ENCODE measurements at regions not wholly inside any gene's neighbourhood (a gene's known extent, or its start where the extent isn't known, plus 50 kb on each side); places are given as distances from the start of the nearest gene placed in this dataset.

DNA sequence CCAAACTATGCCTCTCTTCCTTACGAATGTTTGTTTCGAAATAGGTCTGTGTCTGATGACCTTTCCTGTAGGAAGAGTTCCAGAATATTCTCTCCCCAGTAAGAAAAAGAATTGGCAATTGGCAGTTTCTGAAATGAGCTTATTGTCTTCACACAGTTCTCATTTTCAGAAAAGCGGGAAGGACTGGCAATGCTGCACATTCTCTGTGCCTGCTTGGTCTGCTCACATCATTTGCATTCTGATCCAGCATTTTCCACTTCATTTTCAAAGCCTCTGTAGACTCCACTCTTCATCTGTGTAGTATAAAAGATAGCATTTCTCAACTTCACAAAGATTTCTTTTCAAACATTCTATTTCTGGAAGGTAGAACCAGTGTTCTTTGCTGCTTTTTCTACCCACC is 120.6 kb upstream of the CCDC112 start:
- Histone ChIP-seq H3K36me3 (ENCODE audit: control insufficient read depth in 2 of 2, insufficient read depth in 2 of 2, low read length in 1 of 2) (no peaks in the 10 kb centered on the region), H3K27me3 (replicated peaks in 1 of 2; ENCODE audit: control insufficient read depth in 2 of 2, insufficient read depth in 2 of 2, low read length in 1 of 2) (no peaks in the 10 kb centered on the region), H2AFZ (ENCODE audit: control insufficient read depth, low read depth, low read length) (no peak overlapping the region), H3K4me3 (no peak overlapping the region), H3K27ac (ENCODE audit: control insufficient read depth, insufficient read depth) (no peak overlapping the region), H3K79me2 (ENCODE audit: control insufficient read depth, insufficient read depth, low read length) (no peaks in the 10 kb centered on the region), H3K4me1 (ENCODE audit: control insufficient read depth, insufficient read depth, low read length) (no peaks in the 10 kb centered on the region), H3K9me3 (replicated peaks; ENCODE audit: control insufficient read depth, insufficient read depth, low read length) (no peaks in the 10 kb centered on the region), H3K4me2 (ENCODE audit: control insufficient read depth, insufficient read depth) (no peak overlapping the region), H3K9ac (ENCODE audit: control insufficient read depth, insufficient read depth, low read length) (no peak overlapping the region), H4K20me1 (ENCODE audit: control insufficient read depth, insufficient read depth) (no peaks in the 10 kb centered on the region)
- no peak for TF ChIP-seq SMAD1 (IDR thresholded peaks at IDR 0.05; ENCODE audit: low read depth, partially characterized antibody)
- TF ChIP-seq RAD51 (IDR thresholded peaks at IDR 0.05): no peak
- no peak for TF ChIP-seq KAT2A (conservative IDR thresholded peaks at IDR 0.05; ENCODE audit: control insufficient read depth, low read depth, low read length)
- TF ChIP-seq POLR2A (IDR thresholded peaks at IDR 0.05; ENCODE audit: low read depth, low read length): no peak
- TF ChIP-seq, protein P1, sequence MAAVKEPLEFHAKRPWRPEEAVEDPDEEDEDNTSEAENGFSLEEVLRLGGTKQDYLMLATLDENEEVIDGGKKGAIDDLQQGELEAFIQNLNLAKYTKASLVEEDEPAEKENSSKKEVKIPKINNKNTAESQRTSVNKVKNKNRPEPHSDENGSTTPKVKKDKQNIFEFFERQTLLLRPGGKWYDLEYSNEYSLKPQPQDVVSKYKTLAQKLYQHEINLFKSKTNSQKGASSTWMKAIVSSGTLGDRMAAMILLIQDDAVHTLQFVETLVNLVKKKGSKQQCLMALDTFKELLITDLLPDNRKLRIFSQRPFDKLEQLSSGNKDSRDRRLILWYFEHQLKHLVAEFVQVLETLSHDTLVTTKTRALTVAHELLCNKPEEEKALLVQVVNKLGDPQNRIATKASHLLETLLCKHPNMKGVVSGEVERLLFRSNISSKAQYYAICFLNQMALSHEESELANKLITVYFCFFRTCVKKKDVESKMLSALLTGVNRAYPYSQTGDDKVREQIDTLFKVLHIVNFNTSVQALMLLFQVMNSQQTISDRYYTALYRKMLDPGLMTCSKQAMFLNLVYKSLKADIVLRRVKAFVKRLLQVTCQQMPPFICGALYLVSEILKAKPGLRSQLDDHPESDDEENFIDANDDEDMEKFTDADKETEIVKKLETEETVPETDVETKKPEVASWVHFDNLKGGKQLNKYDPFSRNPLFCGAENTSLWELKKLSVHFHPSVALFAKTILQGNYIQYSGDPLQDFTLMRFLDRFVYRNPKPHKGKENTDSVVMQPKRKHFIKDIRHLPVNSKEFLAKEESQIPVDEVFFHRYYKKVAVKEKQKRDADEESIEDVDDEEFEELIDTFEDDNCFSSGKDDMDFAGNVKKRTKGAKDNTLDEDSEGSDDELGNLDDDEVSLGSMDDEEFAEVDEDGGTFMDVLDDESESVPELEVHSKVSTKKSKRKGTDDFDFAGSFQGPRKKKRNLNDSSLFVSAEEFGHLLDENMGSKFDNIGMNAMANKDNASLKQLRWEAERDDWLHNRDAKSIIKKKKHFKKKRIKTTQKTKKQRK (IDR thresholded peaks at IDR 0.05; ENCODE audit: low read depth, low read length): no peak
- TF ChIP-seq, protein P2, sequence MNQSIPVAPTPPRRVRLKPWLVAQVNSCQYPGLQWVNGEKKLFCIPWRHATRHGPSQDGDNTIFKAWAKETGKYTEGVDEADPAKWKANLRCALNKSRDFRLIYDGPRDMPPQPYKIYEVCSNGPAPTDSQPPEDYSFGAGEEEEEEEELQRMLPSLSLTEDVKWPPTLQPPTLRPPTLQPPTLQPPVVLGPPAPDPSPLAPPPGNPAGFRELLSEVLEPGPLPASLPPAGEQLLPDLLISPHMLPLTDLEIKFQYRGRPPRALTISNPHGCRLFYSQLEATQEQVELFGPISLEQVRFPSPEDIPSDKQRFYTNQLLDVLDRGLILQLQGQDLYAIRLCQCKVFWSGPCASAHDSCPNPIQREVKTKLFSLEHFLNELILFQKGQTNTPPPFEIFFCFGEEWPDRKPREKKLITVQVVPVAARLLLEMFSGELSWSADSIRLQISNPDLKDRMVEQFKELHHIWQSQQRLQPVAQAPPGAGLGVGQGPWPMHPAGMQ (IDR thresholded peaks at IDR 0.05; ENCODE audit: borderline replicate concordance): no peak
- no peak for TF ChIP-seq DPF2 (IDR thresholded peaks at IDR 0.05)
- TF ChIP-seq KLF5 (IDR thresholded peaks at IDR 0.05; ENCODE audit: partially characterized antibody): no peak
- no peak for TF ChIP-seq ETV6 (conservative IDR thresholded peaks at IDR 0.05 in 1 of 2, IDR thresholded peaks at IDR 0.05 in 1 of 2; ENCODE audit: borderline replicate concordance in 1 of 2, low read depth in 1 of 2)
- no peak for TF ChIP-seq MTA2 (IDR thresholded peaks at IDR 0.05; ENCODE audit: low read depth)
- TF ChIP-seq SUZ12 (IDR thresholded peaks at IDR 0.05; ENCODE audit: unreplicated experiment): no peak
- TF ChIP-seq ZZZ3 (IDR thresholded peaks at IDR 0.05; ENCODE audit: control insufficient read depth, insufficient read length, low read depth): no peak
- TF ChIP-seq HDAC2 (IDR thresholded peaks at IDR 0.05): no peak
- TF ChIP-seq, protein P3, sequence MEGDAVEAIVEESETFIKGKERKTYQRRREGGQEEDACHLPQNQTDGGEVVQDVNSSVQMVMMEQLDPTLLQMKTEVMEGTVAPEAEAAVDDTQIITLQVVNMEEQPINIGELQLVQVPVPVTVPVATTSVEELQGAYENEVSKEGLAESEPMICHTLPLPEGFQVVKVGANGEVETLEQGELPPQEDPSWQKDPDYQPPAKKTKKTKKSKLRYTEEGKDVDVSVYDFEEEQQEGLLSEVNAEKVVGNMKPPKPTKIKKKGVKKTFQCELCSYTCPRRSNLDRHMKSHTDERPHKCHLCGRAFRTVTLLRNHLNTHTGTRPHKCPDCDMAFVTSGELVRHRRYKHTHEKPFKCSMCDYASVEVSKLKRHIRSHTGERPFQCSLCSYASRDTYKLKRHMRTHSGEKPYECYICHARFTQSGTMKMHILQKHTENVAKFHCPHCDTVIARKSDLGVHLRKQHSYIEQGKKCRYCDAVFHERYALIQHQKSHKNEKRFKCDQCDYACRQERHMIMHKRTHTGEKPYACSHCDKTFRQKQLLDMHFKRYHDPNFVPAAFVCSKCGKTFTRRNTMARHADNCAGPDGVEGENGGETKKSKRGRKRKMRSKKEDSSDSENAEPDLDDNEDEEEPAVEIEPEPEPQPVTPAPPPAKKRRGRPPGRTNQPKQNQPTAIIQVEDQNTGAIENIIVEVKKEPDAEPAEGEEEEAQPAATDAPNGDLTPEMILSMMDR (IDR thresholded peaks at IDR 0.05 in 2 of 3, conservative IDR thresholded peaks at IDR 0.05 in 1 of 3; ENCODE audit: control insufficient read depth in 2 of 3, extremely low read depth in 1 of 3, insufficient read depth in 1 of 3, low read depth in 3 of 3, low read length in 3 of 3): no peak
- TF ChIP-seq, protein P4, sequence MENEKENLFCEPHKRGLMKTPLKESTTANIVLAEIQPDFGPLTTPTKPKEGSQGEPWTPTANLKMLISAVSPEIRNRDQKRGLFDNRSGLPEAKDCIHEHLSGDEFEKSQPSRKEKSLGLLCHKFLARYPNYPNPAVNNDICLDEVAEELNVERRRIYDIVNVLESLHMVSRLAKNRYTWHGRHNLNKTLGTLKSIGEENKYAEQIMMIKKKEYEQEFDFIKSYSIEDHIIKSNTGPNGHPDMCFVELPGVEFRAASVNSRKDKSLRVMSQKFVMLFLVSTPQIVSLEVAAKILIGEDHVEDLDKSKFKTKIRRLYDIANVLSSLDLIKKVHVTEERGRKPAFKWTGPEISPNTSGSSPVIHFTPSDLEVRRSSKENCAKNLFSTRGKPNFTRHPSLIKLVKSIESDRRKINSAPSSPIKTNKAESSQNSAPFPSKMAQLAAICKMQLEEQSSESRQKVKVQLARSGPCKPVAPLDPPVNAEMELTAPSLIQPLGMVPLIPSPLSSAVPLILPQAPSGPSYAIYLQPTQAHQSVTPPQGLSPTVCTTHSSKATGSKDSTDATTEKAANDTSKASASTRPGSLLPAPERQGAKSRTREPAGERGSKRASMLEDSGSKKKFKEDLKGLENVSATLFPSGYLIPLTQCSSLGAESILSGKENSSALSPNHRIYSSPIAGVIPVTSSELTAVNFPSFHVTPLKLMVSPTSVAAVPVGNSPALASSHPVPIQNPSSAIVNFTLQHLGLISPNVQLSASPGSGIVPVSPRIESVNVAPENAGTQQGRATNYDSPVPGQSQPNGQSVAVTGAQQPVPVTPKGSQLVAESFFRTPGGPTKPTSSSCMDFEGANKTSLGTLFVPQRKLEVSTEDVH (IDR thresholded peaks at IDR 0.05; ENCODE audit: low read depth, partially characterized antibody): no peak
- no peak for TF ChIP-seq GABPA (IDR thresholded peaks at IDR 0.05; ENCODE audit: low read depth)
- no peak for TF ChIP-seq NR2F1 (conservative IDR thresholded peaks at IDR 0.05)
- no peak for DNase-seq (ENCODE audit: low read depth, low spot score)
- SMC1A ChIA-PET (ENCODE audit: uncharacterized antibody, unreplicated experiment): interaction anchor here (0.6 to 2.5 kb wide), 4 partner anchors 8 to 128 kb away, joined by 3 to 6 read pairs (median 4); partner anchors contain the start of gene FEM1C
- intact Hi-C loops (cut with micrococcal nuclease; ENCODE audit: unreplicated experiment): no loop called here
- no TSS peak for BruUV-seq (replicated peaks)
- WGBS (ENCODE audit: insufficient coverage, insufficient replicate concordance, low lambda C conversion rate, missing lambda C conversion rate): 58% methylated on average over 3 of the region's 3 CpGs
- RAD21 ChIA-PET (ENCODE audit: unreplicated experiment): no interaction called here
- in situ Hi-C loops (cut with MboI): no loop called here
- no peak for ATAC-seq
- CTCF ChIA-PET: interaction anchor here (1.5 kb wide), 1 partner anchor 9 kb away, joined by 5 read pairs; no protein-coding TSS in a partner anchor
- POLR2A ChIA-PET: interaction anchor here (0.7 kb wide), 1 partner anchor 9 kb away, joined by 3 read pairs; no protein-coding TSS in a partner anchor
- no peak for FAIRE-seq

All from GM12878 (cell line).